ENCODE measurements at regions not wholly inside any gene's neighbourhood (a gene's known extent, or its start where the extent isn't known, plus 50 kb on each side); places are given as distances from the start of the nearest gene placed in this dataset.

- H2AFZ ChIP-seq (ENCODE audit: insufficient read depth, low read depth, low read length, poor library complexity, severe bottlenecking) = no peak overlapping the region
- no peak overlapping the region for H3K9ac ChIP-seq (ENCODE audit: low read length)
- DNase-seq (no peak), ATAC-seq (ENCODE audit: low read depth) (no peak)
- POLR2A ChIA-PET = no interaction called here
- Mint-ChIP-seq H3K4me1 (no peaks in the 10 kb centered on the region), H3K27ac (no peak overlapping the region), H3K9me3 (ENCODE audit: insufficient read depth) (no peaks in the 10 kb centered on the region), H3K4me3 (no peak overlapping the region), H3K27me3 (no peaks in the 10 kb centered on the region)
- WGBS (ENCODE audit: insufficient coverage) = no CpG with 5 or more reads among the region's 7 CpGs
- no peaks in the 10 kb centered on the region for H3K27me3 ChIP-seq (replicated peaks in 1 of 4; ENCODE audit: control extremely low read depth in 1 of 4, control insufficient read depth in 3 of 4, insufficient read depth in 4 of 4, low read length in 3 of 4)
- H3K27ac ChIP-seq (ENCODE audit: low read length in 2 of 2) = no peak overlapping the region
- CTCF ChIA-PET = no interaction called here
- TF ChIP-seq EZH2 (IDR thresholded peaks at IDR 0.05; ENCODE audit: borderline replicate concordance, insufficient read depth, low read depth, low read length, poor library complexity, severe bottlenecking) = no peak
- TF ChIP-seq, protein P1, sequence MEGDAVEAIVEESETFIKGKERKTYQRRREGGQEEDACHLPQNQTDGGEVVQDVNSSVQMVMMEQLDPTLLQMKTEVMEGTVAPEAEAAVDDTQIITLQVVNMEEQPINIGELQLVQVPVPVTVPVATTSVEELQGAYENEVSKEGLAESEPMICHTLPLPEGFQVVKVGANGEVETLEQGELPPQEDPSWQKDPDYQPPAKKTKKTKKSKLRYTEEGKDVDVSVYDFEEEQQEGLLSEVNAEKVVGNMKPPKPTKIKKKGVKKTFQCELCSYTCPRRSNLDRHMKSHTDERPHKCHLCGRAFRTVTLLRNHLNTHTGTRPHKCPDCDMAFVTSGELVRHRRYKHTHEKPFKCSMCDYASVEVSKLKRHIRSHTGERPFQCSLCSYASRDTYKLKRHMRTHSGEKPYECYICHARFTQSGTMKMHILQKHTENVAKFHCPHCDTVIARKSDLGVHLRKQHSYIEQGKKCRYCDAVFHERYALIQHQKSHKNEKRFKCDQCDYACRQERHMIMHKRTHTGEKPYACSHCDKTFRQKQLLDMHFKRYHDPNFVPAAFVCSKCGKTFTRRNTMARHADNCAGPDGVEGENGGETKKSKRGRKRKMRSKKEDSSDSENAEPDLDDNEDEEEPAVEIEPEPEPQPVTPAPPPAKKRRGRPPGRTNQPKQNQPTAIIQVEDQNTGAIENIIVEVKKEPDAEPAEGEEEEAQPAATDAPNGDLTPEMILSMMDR (IDR thresholded peaks at IDR 0.05) = no peak
- H3K79me2 ChIP-seq (ENCODE audit: control insufficient read depth, insufficient read depth, low read length) = no peaks in the 10 kb centered on the region
- no peaks in the 10 kb centered on the region for H3K4me1 ChIP-seq (ENCODE audit: control insufficient read depth in 2 of 2, insufficient read depth in 2 of 2, low read length in 2 of 2)
- H3K36me3 ChIP-seq (replicated peaks in 1 of 2; ENCODE audit: control extremely low read depth in 1 of 2, control insufficient read depth in 1 of 2, extremely low read depth in 1 of 2, insufficient read depth in 2 of 2, low read length in 1 of 2) = no peaks in the 10 kb centered on the region
- H4K20me1 ChIP-seq (ENCODE audit: control insufficient read depth, insufficient read depth, low read length, poor library complexity, severe bottlenecking) = no peaks in the 10 kb centered on the region
- no peak overlapping the region for H3K4me3 ChIP-seq (ENCODE audit: control extremely low read depth in 1 of 5, extremely low read depth in 1 of 5, insufficient read depth in 1 of 5, low read depth in 2 of 5, low read length in 4 of 5)
- no peak overlapping the region for H3K4me2 ChIP-seq (replicated peaks; ENCODE audit: low read depth, low read length, poor library complexity, severe bottlenecking)
- no peaks in the 10 kb centered on the region for H3K9me3 ChIP-seq (ENCODE audit: control extremely low read depth in 1 of 3, control insufficient read depth in 2 of 3, insufficient read depth in 1 of 3, low read length in 2 of 3)
- intact Hi-C loops (cut with micrococcal nuclease) = no loop called here
These were observed 59.2 kb downstream of the GLUD2 start for GRCh38 chrX:121106484-121107235.

DNA sequence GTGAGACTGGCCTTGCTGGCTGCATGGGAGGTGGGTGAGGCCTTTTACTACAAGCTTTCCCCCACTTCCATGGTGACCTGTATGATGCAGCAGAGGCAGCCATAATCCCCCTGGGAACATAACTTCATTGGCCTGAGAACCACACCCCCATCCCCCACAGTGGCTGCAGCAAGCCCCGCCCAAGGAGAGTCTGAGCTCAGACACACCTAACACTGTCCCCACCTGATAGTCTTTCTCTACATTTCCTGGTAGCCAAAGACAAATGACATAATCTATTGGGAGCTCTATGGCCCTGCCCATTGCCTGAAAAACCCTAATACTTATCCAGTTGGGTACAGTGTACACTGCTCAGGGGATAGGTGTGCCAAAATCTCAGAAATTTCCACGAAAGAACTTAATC lies 62.6 kb downstream of the GLUD2 start:
- 100% methylated on average over 1 of the region's 2 CpGs for whole genome bisulfite sequencing (ENCODE audit: insufficient coverage)
- CTCF ChIA-PET = no interaction called here

More for the DNA sequence above, 62.6 kb downstream of the GLUD2 start:
- POLR2A ChIA-PET = no interaction called here
- Histone ChIP-seq H2AFZ (ENCODE audit: insufficient read depth, low read depth, low read length, poor library complexity, severe bottlenecking) (no peak overlapping the region), H3K4me3 (ENCODE audit: control extremely low read depth in 1 of 5, extremely low read depth in 1 of 5, insufficient read depth in 1 of 5, low read depth in 2 of 5, low read length in 4 of 5) (no peak overlapping the region), H3K79me2 (ENCODE audit: control insufficient read depth, insufficient read depth, low read length) (no peaks in the 10 kb centered on the region), H3K4me2 (replicated peaks; ENCODE audit: low read depth, low read length, poor library complexity, severe bottlenecking) (no peak overlapping the region), H3K9me3 (ENCODE audit: control extremely low read depth in 1 of 3, control insufficient read depth in 2 of 3, insufficient read depth in 1 of 3, low read length in 2 of 3) (no peaks in the 10 kb centered on the region), H4K20me1 (ENCODE audit: control insufficient read depth, insufficient read depth, low read length, poor library complexity, severe bottlenecking) (no peaks in the 10 kb centered on the region), H3K36me3 (replicated peaks in 1 of 2; ENCODE audit: control extremely low read depth in 1 of 2, control insufficient read depth in 1 of 2, extremely low read depth in 1 of 2, insufficient read depth in 2 of 2, low read length in 1 of 2) (no peaks in the 10 kb centered on the region), H3K9ac (ENCODE audit: low read length) (no peak overlapping the region), H3K27ac (ENCODE audit: low read length in 2 of 2) (no peak overlapping the region), H3K27me3 (replicated peaks in 1 of 4; ENCODE audit: control extremely low read depth in 1 of 4, control insufficient read depth in 3 of 4, insufficient read depth in 4 of 4, low read length in 3 of 4) (no peaks in the 10 kb centered on the region), H3K4me1 (ENCODE audit: control insufficient read depth in 2 of 2, insufficient read depth in 2 of 2, low read length in 2 of 2) (no peaks in the 10 kb centered on the region)
- Mint-ChIP-seq H3K9me3 (ENCODE audit: insufficient read depth) (no peaks in the 10 kb centered on the region), H3K27ac (no peak overlapping the region), H3K4me1 (no peaks in the 10 kb centered on the region), H3K4me3 (no peak overlapping the region), H3K27me3 (no peaks in the 10 kb centered on the region)
- intact Hi-C loops (cut with micrococcal nuclease) = no loop called here
- ATAC-seq (ENCODE audit: low read depth) (no peak), DNase-seq (no peak)
- TF ChIP-seq EZH2 (IDR thresholded peaks at IDR 0.05; ENCODE audit: borderline replicate concordance, insufficient read depth, low read depth, low read length, poor library complexity, severe bottlenecking) = no peak
- TF ChIP-seq, protein P1 (IDR thresholded peaks at IDR 0.05) = no peak

Data from B cell (primary cell).